VCaP (cell line): ENCODE measurements at regions not wholly inside any gene's neighbourhood (a gene's known extent, or its start where the extent isn't known, plus 50 kb on each side); places are given as distances from the start of the nearest gene placed in this dataset.

ENCODE experiments used
- H3K27ac ChIP-seq: fragments of 450-650 bp; 2 replicates; pipeline ENCODE4 v1.5.1; 2017
- TF ChIP-seq, protein P1 (sequence below): fragments of 450-650 bp; conservative IDR thresholded peaks from 2 replicates; pipeline ENCODE4 v1.5.1; 2017; ENCODE audit warnings: mild to moderate bottlenecking, moderate library complexity

DNA sequence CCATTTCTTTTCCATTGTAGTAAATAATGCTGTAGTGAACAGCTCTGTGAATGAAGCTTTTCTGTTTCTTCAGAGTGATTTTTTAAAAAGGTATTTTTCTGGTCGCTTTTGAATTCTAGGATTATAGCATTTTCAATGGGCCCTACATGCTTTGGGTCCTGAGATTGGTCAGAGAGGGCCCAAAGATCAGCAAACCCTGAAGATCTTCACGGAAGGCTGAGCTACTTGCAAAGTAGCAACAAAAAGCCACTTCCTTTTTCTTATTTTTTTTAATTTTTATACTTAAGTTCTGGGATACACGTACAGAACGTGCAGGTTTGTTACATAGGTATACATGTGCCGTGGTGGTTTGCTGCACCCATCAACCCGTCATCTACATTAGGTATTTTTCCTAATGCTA lies 200.5 kb downstream of the FAT3 start:
- H3K27ac ChIP-seq: no peak overlapping the region
- TF ChIP-seq, protein P1, sequence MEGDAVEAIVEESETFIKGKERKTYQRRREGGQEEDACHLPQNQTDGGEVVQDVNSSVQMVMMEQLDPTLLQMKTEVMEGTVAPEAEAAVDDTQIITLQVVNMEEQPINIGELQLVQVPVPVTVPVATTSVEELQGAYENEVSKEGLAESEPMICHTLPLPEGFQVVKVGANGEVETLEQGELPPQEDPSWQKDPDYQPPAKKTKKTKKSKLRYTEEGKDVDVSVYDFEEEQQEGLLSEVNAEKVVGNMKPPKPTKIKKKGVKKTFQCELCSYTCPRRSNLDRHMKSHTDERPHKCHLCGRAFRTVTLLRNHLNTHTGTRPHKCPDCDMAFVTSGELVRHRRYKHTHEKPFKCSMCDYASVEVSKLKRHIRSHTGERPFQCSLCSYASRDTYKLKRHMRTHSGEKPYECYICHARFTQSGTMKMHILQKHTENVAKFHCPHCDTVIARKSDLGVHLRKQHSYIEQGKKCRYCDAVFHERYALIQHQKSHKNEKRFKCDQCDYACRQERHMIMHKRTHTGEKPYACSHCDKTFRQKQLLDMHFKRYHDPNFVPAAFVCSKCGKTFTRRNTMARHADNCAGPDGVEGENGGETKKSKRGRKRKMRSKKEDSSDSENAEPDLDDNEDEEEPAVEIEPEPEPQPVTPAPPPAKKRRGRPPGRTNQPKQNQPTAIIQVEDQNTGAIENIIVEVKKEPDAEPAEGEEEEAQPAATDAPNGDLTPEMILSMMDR: no peak

DNA sequence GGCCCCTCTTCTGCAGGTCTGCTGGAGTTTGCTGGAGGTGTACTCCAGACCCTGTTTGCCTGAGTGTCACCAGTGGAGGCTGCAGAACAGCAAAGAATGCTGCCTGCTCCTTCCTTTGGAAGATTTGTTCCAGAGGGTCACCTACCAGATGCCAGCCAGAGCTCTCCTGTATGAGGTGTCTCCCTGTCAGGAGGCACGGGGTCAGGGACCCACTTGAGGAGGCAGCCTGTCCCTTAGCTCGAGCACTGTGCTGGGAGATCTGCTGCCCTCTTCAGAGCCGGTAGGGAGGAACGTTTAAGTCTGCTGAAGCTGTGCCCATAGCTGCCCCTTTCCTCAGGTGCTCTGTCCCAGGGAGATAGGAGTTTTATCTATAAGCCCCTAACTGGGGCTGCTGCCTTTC lies 207.9 kb downstream of the FAT3 start:
- H3K27ac ChIP-seq: no peak overlapping the region
- TF ChIP-seq, protein P1: no peak

DNA sequence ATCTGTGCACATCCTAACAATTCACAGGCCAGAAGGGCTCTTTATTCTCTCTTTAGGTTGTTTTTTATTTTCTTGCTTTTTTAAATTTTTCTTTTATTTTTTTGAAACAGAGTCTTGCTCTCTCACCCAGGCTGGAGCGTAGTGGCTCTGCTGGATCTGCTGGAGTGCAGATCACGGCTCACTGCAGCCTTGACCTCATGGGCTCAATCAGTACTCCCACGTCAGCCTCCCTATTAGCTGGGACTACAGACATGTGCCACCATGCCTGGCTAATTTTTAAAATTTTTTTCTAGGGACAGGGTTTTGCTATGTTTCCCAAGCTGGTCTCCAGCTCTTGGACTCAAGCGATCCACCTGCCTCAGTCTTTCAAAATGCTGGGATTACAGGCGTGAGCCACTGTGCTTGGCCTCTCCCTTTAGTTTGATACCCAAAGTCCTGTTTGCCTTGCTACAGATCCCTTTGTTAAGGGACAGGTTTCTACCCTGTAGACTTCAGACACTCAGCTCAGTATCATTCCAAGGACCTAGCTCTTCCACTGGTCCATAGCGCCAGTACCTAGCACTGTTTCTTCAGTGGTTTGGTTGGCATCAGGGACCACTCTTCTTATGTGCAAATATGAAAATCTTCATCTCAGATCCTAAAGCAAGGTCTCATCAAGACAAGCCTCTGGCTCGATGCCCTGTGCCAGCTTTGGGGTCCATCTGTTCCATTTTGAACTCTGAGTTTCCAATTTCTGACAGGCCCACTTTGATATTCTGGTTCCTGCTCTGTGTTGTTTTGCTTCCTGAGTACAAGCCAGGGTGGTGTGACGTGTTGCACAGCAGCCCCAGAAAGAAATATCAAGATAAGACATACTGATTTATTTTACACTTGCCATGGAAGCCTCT lies 211.7 kb downstream of the FAT3 start:
- H3K27ac ChIP-seq: no peak overlapping the region
- TF ChIP-seq, protein P1: no peak

DNA sequence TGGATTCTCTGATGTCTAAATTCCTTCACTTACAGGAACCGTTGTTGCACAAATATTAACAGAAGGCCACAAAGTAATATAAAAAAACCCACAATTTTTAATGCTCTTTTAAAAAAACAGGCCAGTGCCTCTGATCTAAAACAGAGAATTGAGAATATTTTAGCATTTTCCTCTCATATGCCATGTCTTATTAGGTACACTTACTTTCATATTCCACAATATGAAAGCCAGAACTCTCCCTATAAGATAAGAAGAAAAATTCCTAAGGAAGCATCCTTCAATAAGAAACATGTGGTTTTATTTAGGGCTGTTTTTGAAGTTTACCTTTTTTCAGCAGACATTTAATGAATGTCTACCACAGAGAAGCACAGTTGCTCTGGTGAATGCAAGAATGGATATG lies 214.5 kb downstream of the FAT3 start:
- TF ChIP-seq, protein P1: no peak
- H3K27ac ChIP-seq: no peak overlapping the region

DNA sequence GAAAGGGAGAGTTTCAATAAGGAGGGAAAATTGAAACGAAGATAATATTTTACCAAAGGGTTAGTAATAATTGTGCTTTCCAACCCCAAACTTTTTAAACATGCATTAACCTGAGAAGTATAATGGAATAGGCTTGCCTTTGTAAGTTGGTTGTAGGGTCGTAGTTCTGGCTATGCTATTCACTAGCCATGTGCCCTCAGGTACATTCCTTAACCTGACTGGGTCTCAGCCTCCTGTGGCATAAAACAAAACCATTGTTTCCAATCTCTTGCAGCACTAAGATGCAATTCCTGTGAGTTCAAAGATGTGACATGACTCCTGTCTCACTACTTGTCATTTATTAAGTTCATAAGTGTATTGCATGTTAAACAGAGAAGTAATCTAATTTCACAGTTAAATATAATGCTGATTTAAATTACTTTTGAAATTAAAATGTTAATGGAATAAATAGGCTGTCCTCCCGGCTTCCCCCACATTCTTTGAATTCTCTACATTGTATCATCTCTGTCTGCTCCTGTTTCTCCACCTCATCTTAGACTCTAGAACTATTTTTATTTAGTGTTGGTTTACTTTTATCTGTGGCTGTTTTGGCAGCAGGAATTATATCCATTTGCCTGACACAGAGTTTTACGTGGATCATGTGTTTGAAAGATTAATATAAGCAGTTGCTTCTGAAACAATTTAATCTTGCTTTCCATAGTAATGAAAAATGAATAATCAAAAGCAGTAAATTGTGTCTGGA lies 216.3 kb downstream of the FAT3 start:
- TF ChIP-seq, protein P1: no peak
- H3K27ac ChIP-seq: no peak overlapping the region

DNA sequence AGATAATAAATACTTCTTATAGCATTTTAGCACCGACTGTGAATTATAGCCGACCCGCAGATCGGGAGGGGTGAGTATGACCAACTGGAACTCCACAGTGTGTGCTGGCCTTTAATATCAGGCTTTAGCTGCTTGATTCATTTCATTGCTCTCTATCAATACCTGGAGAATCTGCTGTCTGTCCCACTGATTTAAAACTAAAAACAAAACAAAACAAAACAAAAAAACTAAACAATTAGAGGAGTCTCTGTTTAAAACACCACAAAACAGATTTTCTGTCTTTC lies 216.8 kb downstream of the FAT3 start:
- H3K27ac ChIP-seq: no peak overlapping the region
- TF ChIP-seq, protein P1: no peak

DNA sequence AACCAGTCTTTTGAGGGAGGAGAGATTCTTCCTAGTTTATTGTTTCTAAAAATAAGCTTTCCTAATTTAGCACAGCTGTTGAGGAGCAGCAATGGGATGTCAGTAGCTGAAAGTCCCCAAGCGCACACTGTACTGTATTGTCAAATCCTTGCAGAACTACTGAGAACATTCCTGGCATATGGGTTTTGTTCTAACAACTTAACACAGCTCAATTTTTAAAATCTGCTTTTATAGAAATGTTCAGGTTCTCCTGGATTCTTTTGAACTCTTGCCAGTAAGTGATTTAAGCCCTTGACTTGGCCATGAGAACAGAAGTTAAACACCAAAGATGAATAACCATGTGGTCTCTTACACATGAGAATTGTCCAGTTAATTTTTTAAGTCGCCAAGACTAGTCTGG lies 218.6 kb downstream of the FAT3 start:
- H3K27ac ChIP-seq: no peak overlapping the region
- TF ChIP-seq, protein P1: no peak
